ENCODE measurements at regions not wholly inside any gene's neighbourhood (a gene's known extent, or its start where the extent isn't known, plus 50 kb on each side); places are given as distances from the start of the nearest gene placed in this dataset.

- no peak for TF ChIP-seq EP300 (IDR thresholded peaks at IDR 0.05)
- TF ChIP-seq CTCF (IDR thresholded peaks at IDR 0.05): no peak
Measured at GRCh38 chr2:128585706-128586105, 267.0 kb upstream of the HS6ST1 start.
